ENCODE measurements at regions not wholly inside any gene's neighbourhood (a gene's known extent, or its start where the extent isn't known, plus 50 kb on each side); places are given as distances from the start of the nearest gene placed in this dataset.

- no peak for DNase-seq
Observed at GRCh38 chr11:127491589-127491988, 491.0 kb upstream of the KIRREL3 start.

GRCh38 chr11:127490896-127491295, 490.3 kb upstream of the KIRREL3 start:
- H3K4me1 ChIP-seq = no peaks in the 10 kb centered on the region
- DNase-seq (no peak), ATAC-seq (no peak)
- no peaks in the 10 kb centered on the region for H3K36me3 ChIP-seq
- H3K9me3 ChIP-seq = peaks cover 5% of the 10 kb centered on the region
- H3K4me3 ChIP-seq = no peak overlapping the region
- no peak overlapping the region for H3K27ac ChIP-seq
- no peaks in the 10 kb centered on the region for H3K27me3 ChIP-seq
- intact Hi-C loops (cut with DNase I) = no loop called here
- no peak for TF ChIP-seq CTCF (IDR thresholded peaks at IDR 0.05)

More at GRCh38 chr11:127491589-127491988, 491.0 kb upstream of the KIRREL3 start:
- no peak overlapping the region for H3K27ac ChIP-seq
- TF ChIP-seq CTCF (IDR thresholded peaks at IDR 0.05) = no peak
- H3K4me1 ChIP-seq = no peaks in the 10 kb centered on the region
- intact Hi-C loops (cut with DNase I) = no loop called here
- H3K36me3 ChIP-seq = no peaks in the 10 kb centered on the region
- H3K27me3 ChIP-seq = no peaks in the 10 kb centered on the region
- H3K9me3 ChIP-seq = peaks cover 5% of the 10 kb centered on the region
- no peak overlapping the region for H3K4me3 ChIP-seq
- ATAC-seq = no peak

DNA sequence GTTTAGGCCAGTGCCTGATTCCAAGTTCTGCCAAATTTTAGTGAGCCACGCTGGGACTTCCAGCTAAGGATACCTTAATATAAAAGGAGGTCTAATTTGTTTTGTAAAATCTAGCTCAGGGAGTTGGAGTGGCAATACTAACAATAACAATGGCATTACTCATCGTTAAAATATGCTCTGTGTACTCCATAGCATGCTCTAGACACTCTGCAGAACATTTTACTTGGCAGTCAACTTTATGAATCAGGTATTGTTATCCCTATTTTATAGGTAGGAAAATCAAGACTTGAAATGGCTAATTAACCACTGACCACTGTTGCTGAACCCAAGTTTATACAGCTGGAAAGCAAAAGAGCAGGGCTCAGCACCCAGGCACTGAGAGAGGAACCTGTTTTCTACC, 485.0 kb upstream of the KIRREL3 start:
- H3K27ac ChIP-seq = no peak overlapping the region
- H3K27me3 ChIP-seq = no peaks in the 10 kb centered on the region
- no peak for ATAC-seq
- DNase-seq = no peak
- no peaks in the 10 kb centered on the region for H3K4me1 ChIP-seq
- TF ChIP-seq CTCF (IDR thresholded peaks at IDR 0.05) = no peak
- H3K36me3 ChIP-seq = no peaks in the 10 kb centered on the region
- intact Hi-C loops (cut with DNase I) = no loop called here
- no peak overlapping the region for H3K4me3 ChIP-seq
- H3K9me3 ChIP-seq = no peaks in the 10 kb centered on the region

GRCh38 chr11:127481391-127481790, 480.8 kb upstream of the KIRREL3 start:
- no peak for DNase-seq

DNA sequence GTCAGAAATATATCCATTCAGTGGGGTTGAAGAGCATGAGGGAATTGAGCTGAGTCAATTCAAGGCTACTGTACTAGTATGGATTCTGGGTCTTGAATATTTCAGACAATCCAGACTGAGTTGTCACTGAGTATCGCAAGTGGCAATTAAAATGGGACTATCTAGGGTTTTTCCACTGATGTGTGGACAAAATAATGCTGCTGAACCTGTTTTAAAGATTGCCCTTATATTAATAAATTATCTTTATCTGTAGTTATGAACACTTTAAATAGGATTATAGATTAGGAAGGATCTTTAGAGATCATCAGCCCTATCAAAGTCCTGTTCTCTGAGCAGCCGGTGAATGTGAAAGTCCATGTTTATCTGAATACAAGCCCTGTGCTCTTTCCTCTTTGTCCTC, 478.3 kb upstream of the KIRREL3 start:
- Histone ChIP-seq H3K36me3 (no peaks in the 10 kb centered on the region), H3K9me3 (no peaks in the 10 kb centered on the region), H3K27ac (no peak overlapping the region), H3K4me3 (no peak overlapping the region), H3K27me3 (no peaks in the 10 kb centered on the region), H3K4me1 (no peaks in the 10 kb centered on the region)
- ATAC-seq = no peak
- intact Hi-C loops (cut with DNase I) = no loop called here
- no peak for TF ChIP-seq CTCF (IDR thresholded peaks at IDR 0.05)
- no peak for DNase-seq

More at GRCh38 chr11:127481391-127481790, 480.8 kb upstream of the KIRREL3 start:
- no peaks in the 10 kb centered on the region for H3K36me3 ChIP-seq
- TF ChIP-seq CTCF (IDR thresholded peaks at IDR 0.05) = no peak
- intact Hi-C loops (cut with DNase I) = no loop called here
- H3K4me3 ChIP-seq = no peak overlapping the region
- H3K9me3 ChIP-seq = no peaks in the 10 kb centered on the region
- no peak for ATAC-seq
- H3K27ac ChIP-seq = no peak overlapping the region
- H3K4me1 ChIP-seq = no peaks in the 10 kb centered on the region
- no peaks in the 10 kb centered on the region for H3K27me3 ChIP-seq

GRCh38 chr11:127474766-127475165, 474.2 kb upstream of the KIRREL3 start:
- DNase-seq (no peak), ATAC-seq (no peak)
- H3K9me3 ChIP-seq = no peaks in the 10 kb centered on the region
- no peak for TF ChIP-seq CTCF (IDR thresholded peaks at IDR 0.05)
- no peaks in the 10 kb centered on the region for H3K4me1 ChIP-seq
- intact Hi-C loops (cut with DNase I) = no loop called here
- H3K27me3 ChIP-seq = no peaks in the 10 kb centered on the region
- H3K36me3 ChIP-seq = no peaks in the 10 kb centered on the region
- H3K27ac ChIP-seq = no peak overlapping the region
- no peak overlapping the region for H3K4me3 ChIP-seq
